Nephron progenitor cell (in vitro differentiated cells): ENCODE measurements at regions not wholly inside any gene's neighbourhood (a gene's known extent, or its start where the extent isn't known, plus 50 kb on each side); places are given as distances from the start of the nearest gene placed in this dataset.

Experiments
- DNase-seq: peaks from one replicate; pipeline ENCODE4 v3.0.0; 2021
- H3K27ac Mint-ChIP-seq: 2 replicates; pipeline ENCODE4 v1.8.0; 2021; ENCODE audit warnings: mild to moderate bottlenecking, moderate library complexity, mixed read lengths
- H3K27me3 Mint-ChIP-seq: 2 replicates; pipeline ENCODE4 v1.8.0; 2021; ENCODE audit warnings: mild to moderate bottlenecking, low read depth, mixed read lengths; ENCODE audit not compliant: poor library complexity
- H3K36me3 Mint-ChIP-seq: 2 replicates; pipeline ENCODE4 v1.8.0; 2021; ENCODE audit warnings: low read depth, mixed read lengths
- H3K4me1 Mint-ChIP-seq: 2 replicates; pipeline ENCODE4 v1.8.0; 2021; ENCODE audit warnings: mixed read lengths
- H3K4me3 Mint-ChIP-seq: 2 replicates; pipeline ENCODE4 v1.8.0; 2021; ENCODE audit warnings: mild to moderate bottlenecking, moderate library complexity, mixed read lengths
- H3K9me3 Mint-ChIP-seq: 2 replicates; pipeline ENCODE4 v1.8.0; 2021; ENCODE audit warnings: mild to moderate bottlenecking, moderate library complexity, mixed read lengths
- TF ChIP-seq, protein P1 (sequence below): fragments of 200-600 bp; sonication (generic); IDR thresholded peaks from 2 replicates; pipeline ENCODE4 v1.5.0; 2021; ENCODE audit warnings: antibody characterized with exemption

DNA sequence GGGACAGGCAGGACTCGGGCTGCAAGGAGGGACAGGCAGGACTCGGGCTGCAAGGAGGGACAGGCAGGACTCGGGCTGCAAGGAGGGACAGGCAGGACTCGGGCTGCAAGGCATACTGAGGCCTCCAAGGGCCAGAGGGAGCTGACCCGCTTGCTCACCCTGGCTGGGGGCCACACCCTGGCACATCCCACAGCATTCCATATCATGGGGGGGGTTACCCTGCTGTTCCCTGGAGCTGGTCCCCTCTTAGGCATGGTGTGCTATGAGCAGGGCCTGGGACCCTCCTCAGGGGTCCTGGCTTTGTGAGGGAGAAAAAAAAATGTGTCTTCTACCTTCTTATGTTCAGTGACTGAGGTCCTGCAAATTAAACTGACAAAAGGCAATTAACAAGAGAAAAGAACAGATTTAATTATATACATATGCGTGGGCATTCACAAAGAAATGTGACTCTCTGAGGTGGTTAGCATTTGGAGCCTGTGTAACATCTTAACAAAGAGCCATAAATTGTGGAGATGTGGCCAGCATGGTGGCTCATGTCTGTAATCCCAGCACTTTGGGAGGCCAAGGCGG is 97.6 kb upstream of the ALDH1A3 start:
- TF ChIP-seq, protein P1, sequence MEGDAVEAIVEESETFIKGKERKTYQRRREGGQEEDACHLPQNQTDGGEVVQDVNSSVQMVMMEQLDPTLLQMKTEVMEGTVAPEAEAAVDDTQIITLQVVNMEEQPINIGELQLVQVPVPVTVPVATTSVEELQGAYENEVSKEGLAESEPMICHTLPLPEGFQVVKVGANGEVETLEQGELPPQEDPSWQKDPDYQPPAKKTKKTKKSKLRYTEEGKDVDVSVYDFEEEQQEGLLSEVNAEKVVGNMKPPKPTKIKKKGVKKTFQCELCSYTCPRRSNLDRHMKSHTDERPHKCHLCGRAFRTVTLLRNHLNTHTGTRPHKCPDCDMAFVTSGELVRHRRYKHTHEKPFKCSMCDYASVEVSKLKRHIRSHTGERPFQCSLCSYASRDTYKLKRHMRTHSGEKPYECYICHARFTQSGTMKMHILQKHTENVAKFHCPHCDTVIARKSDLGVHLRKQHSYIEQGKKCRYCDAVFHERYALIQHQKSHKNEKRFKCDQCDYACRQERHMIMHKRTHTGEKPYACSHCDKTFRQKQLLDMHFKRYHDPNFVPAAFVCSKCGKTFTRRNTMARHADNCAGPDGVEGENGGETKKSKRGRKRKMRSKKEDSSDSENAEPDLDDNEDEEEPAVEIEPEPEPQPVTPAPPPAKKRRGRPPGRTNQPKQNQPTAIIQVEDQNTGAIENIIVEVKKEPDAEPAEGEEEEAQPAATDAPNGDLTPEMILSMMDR, result no peak
- H3K27me3 Mint-ChIP-seq, result peaks cover 3% of the 10 kb centered on the region
- DNase-seq, result no peak
- H3K27ac Mint-ChIP-seq, result no peak overlapping the region
- H3K9me3 Mint-ChIP-seq, result no peaks in the 10 kb centered on the region
- H3K4me1 Mint-ChIP-seq, result peaks cover 19% of the 10 kb centered on the region
- H3K36me3 Mint-ChIP-seq, result no peaks in the 10 kb centered on the region
- no peak overlapping the region for H3K4me3 Mint-ChIP-seq

- H3K36me3 Mint-ChIP-seq, result no peaks in the 10 kb centered on the region
- TF ChIP-seq, protein P1, result no peak
- no peaks in the 10 kb centered on the region for H3K9me3 Mint-ChIP-seq
- peaks cover 16% of the 10 kb centered on the region for H3K4me1 Mint-ChIP-seq
- H3K4me3 Mint-ChIP-seq, result no peak overlapping the region
- H3K27me3 Mint-ChIP-seq, result peaks cover 3% of the 10 kb centered on the region
- no peak for DNase-seq
- H3K27ac Mint-ChIP-seq, result no peak overlapping the region
Observed at GRCh38 chr15:100783291-100783690, 96.3 kb upstream of the ALDH1A3 start.

DNA sequence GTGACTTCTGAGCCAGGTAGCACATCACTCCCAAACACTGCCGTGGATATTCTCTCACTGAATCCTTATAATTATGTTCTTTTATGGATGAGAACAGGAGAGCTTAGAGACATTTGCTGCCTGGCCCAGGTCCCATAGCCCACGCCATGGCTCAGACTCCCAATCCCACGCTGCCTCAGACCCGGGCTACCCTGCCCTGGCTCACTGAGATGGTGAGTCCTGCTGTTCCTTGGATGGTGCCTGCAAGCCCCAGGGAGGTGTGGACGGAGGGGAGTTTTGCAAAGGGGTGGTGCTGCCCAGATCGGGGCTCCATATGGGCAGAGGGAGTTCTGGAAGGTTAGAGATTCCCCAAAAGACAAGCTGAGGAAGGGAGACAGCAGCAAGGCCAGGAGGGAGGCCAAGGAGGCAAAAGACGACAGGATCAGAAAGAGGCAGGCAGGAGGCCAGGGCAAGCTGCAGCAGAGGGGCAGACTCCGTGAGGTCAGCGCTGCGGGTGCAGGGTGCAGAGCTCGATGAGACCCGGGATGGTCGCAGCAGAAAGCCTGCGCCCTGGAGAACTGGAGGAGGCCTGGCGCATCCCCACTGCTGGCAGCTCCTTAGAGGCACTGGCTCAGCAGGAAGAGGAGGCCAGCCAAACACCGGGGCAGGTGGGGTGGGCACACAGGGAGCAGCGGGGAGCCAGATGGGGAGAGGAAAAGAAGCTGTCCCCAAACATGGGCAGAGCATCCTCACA is 95.7 kb upstream of the ALDH1A3 start:
- no peak for DNase-seq
- Mint-ChIP-seq H3K9me3 (no peaks in the 10 kb centered on the region), H3K36me3 (no peaks in the 10 kb centered on the region), H3K4me1 (peaks cover 15% of the 10 kb centered on the region), H3K27me3 (peaks cover 3% of the 10 kb centered on the region), H3K4me3 (no peak overlapping the region), H3K27ac (no peak overlapping the region)
- TF ChIP-seq, protein P1, result no peak

DNA sequence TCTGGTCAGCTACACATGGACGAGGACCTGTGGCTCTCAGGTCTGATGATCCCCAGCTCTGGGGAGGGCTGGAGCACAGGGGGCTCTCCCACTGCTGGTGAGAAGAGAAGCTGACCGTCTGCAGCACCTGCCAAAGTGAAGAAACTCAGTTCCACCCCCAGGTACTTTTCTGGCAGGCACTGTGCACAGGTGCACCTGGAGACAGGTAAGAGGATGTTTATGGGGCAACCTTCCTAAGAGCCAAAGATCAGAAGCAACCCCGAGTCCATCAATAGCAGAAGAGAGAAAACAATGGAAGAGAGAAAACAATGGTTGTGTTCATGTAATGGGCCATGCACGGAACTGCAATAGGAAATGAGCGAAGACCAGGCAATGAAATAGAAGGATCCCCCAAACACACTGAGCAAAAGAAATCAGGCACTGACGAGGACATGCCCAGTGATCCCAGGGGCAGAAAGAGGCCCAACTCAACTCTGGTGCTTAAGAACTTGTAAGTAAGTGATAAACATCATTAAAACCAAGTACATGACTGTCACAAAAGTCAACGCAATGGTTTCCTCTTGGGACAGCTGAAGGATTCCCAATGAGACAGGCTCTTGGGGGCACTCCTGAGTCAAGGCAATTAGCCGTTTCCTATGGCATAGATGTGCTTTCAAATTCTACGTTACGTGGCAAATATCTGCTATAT is 95.0 kb upstream of the ALDH1A3 start:
- Mint-ChIP-seq H3K27ac (no peak overlapping the region), H3K4me3 (no peak overlapping the region), H3K9me3 (no peaks in the 10 kb centered on the region), H3K27me3 (peaks cover 2% of the 10 kb centered on the region), H3K36me3 (no peaks in the 10 kb centered on the region), H3K4me1 (peaks cover 10% of the 10 kb centered on the region)
- DNase-seq, result no peak
- TF ChIP-seq, protein P1, result no peak

DNA sequence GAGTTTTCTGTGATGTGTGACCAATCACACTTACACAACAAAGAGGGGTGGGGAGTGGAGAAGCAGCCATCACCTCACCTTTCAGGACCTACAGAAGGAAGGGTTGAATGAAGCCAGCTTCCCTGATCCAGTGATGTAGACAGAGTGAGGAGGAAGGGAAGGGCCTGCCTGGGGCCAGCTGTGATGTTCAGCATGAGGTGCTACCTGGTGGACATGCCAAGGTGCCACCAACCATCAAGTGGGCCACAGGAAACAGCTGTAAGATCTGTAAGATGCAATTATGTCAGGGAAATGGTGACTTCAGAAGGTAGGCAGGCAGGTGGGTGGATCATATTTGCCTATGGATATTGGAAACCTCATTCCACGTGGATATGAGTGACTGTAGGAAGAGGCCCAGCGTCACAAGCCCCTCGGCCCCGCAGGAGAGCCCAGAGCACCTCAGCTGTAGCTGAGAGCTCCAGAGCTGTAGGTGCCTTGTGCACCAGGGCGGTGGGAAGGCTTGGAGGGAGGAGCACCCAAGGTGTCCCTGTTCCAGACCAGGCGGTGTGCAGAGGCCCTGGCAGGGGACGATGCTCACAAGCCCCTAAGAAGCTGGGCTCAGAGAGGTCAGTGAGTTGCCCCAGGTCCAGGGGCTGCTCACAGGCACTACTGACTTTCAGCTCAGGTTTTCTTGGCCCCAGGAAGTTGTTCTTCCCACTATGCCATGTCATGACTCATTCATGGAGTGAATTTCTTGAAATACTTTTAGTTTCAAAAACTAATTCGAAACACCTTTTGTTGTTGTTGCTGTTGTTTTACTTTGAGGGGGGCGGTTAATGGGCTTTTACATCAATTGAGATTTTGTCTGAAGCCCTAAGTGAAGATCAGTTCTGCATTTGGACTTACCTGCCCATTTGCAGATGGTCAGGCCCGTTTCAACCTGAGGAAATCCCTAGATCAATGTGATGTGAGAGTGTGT is 94.2 kb upstream of the ALDH1A3 start:
- H3K9me3 Mint-ChIP-seq, result no peaks in the 10 kb centered on the region

More for the DNA sequence above, 94.2 kb upstream of the ALDH1A3 start:
- no peaks in the 10 kb centered on the region for H3K36me3 Mint-ChIP-seq
- TF ChIP-seq, protein P1, result no peak
- no peak for DNase-seq
- H3K4me3 Mint-ChIP-seq, result no peak overlapping the region
- peaks cover 5% of the 10 kb centered on the region for H3K27me3 Mint-ChIP-seq
- no peak overlapping the region for H3K27ac Mint-ChIP-seq
- H3K4me1 Mint-ChIP-seq, result peaks cover 7% of the 10 kb centered on the region
